ENCODE measurements at regions not wholly inside any gene's neighbourhood (a gene's known extent, or its start where the extent isn't known, plus 50 kb on each side); places are given as distances from the start of the nearest gene placed in this dataset.
"Not testable (repeated sequence)": the region's sequence is repeated elsewhere in the genome, so short reads cannot be mapped to it uniquely, and the experiment has no call there.

- DNase-seq: no peak
These were observed 220.8 kb downstream of the MTHFS start for GRCh38 chr15:79675982-79676381.

GRCh38 chr15:79676621-79677020 lies 220.2 kb downstream of the MTHFS start:
- no peak for DNase-seq

GRCh38 chr15:79677241-79677640 lies 219.6 kb downstream of the MTHFS start:
- no peak for DNase-seq

DNA sequence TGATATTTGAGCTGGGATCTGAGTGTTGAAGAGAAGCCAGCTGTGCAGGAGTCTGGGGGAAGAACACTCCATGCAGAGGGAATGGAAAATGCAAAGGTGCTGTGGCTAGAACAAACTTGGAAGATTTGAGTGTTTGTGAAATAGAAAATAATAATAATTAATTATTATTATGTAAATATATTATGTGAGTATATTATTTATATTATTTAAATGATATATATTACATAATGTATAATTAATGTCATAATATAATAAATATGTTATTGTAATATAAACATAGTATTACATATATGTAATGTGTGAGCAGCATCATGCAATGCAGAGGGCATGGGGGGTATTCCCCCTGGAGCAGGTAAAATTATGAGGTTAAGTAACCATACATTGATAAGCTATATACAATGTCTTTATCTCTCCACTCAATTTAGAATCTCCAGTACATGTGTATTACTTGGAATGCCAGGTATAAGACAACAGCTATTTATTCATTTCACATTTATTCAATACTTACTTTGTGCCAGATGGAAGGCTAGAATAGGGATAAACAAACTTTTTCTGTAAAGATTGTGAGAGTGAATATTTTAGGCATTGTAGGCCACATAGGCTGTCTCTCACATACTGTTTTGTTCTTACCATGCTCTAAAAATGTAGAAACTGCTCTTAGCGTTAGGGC lies 218.6 kb downstream of the MTHFS start:
- DNase-seq: no peak

GRCh38 chr15:79680720-79681119 lies 216.1 kb downstream of the MTHFS start:
- no peak for DNase-seq

DNA sequence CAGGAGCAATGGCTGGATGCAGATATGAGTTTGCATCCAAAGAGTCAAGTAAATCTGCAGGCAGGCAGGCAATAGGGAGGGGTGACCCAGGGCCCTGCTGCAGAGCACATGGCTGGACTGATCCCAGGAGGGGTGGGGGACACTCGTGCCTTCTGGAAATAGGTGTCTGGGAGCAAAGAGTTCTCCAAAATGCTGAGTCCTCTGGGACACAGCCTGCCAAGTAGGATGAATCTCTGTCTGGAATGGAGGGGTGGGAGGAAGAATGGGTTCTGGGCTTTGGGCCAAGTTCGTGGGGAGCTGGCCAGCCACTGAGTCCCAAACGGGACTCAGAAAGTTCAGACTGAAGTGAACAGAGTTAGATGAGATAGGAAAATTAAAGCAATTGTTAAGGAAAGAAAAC lies 214.5 kb downstream of the MTHFS start:
- no peak for DNase-seq

- DNase-seq: no peak
These were observed 213.9 kb downstream of the MTHFS start for GRCh38 chr15:79682851-79683288.

DNA sequence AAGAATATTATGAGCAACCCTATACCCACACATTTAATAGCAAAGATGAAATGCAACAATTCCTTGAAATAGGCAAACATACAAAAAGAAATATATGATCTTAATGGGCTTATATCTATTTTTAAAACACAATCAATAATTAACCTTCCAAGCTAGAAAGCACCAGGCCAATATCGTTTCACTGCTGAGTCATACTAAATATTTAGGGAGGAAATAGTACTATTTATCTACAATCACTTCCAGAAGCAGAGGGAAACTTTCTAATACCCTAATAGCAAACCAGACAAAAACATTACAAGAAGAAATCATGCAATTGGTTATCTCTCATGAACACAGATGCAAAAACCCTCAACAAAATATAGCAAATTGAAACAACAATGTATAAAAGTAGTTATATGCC lies 207.8 kb downstream of the MTHFS start:
- no peak for DNase-seq

- no peak for DNase-seq
These were observed 195.8 kb downstream of the MTHFS start for GRCh38 chr15:79700951-79701480.

- no peak for DNase-seq
These were observed 194.2 kb downstream of the MTHFS start for GRCh38 chr15:79702621-79703020.

GRCh38 chr15:79721256-79721655 lies 175.6 kb downstream of the MTHFS start:
- DNase-seq: no peak

DNA sequence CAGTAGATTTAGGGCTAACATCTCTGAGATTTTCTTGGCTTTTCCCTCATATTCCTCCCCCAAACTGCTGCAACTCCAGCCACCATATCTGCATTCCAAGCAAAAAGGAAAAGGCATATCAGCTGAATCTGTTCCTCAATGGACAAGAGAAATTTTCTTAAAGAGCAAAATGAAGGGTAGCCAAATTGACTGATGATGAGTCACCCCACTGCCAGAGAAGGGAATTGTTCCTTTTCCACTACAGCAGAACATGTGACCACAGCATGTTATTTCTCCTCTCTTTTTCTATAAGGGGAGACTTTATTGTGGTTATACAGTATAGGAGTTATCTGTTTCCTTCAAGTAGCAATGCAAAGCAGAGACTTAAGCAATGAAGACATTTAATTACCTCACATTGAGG lies 172.5 kb downstream of the MTHFS start:
- DNase-seq: no peak

DNA sequence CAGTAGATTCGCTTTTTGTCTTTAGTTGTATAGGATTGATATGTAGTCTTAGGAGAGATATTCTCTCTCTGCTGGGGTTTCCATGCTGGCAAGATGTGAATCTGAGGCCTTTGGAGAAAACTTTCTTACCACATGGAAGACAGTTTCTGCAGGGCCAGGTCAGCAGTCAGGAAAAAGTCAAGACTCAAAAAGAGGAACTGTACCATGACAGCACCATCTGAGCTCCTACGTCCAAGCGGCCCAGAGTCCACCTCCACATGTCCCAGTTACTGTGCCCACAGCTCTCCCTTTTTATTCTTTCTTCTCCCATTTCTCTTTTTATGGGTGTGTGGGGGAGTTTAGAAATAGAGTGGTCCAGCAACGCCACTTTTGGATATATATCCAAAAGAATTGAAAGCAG lies 172.0 kb downstream of the MTHFS start:
- no peak for DNase-seq

GRCh38 chr15:79728867-79729266 lies 167.9 kb downstream of the MTHFS start:
- no peak for DNase-seq

- no peak for DNase-seq
These were observed 160.3 kb downstream of the MTHFS start for GRCh38 chr15:79736435-79737000.

- DNase-seq: no peak
These were observed 158.7 kb downstream of the MTHFS start for GRCh38 chr15:79738143-79738542.

- DNase-seq: no peak
These were observed 156.3 kb downstream of the MTHFS start for GRCh38 chr15:79740561-79740960.

DNA sequence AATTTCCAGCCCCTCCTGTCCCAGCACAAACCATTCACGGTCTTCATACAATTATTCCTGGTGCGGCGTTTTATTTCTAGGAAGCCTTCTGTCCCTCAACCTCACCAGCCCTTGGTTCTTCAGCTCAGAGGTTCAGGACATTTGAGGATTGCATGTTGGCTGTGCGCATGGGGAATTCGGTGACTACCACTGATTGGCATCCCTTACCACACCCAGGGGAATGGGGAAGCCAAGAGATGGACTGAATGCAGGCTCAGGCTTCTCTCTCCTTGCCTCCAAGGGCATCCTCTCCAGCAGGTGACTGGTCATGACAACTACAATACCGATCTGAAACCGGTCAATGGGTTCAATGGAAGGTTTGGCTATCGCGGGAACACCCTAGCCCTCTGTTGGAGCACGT lies 153.8 kb downstream of the MTHFS start:
- no peak for DNase-seq

DNA sequence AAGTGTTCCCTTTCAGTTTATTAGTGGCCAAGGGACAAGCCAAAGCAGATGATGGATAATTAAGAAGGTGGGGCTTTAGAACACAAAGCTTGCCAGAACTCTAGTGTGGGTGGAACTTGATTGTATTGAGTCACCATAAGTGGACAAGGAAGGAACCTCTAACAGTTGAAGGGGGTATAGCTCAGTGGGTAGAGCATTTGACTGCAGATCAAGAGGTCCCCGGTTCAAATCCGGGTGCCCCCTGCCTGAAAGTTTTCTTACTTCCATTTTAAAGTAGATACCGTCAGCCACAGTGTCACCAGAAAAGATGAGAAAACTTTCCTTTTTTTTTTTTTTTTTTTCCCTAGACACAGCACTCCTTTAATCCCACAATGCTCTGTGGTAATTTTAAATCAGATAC lies 152.3 kb downstream of the MTHFS start:
- not testable (repeated sequence) for DNase-seq

DNA sequence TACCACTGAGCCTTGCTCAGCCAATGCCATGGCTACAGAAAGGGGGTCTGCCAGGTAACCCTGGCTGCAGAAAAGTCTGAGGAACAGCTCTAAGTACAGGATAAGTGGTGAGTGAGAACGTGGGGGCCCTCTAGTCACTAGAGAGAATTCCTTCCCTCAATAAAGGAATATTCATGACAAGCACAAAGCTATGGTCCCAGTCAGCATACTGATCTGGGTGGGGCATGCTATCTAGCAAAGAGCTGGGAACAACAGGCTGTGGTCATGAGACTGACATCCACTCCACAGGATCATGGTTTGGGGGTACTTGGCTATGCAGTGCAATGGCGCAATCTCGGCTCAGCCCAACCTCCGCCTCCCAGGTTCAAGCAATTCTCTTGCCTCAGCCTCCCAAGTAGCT lies 140.4 kb downstream of the MTHFS start:
- DNase-seq: no peak

DNA sequence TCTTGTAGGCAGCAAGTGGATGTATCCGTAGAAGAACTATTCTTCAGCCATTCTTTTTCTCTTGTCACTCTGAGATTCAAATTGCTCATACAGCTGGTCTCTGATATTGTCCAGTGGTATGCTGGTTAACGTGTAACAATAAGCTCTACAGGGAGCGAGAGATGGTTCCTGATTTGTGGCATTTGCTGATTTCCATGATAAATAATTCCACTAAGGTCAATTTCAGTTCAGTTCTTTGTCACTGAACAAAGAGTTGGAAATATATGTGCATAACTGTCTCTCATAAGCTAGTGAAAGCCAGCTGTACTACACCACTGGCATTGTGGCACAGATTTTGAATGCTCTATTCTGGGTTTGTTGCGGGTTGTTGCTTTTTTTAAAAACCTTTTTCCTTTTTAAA lies 131.7 kb downstream of the MTHFS start:
- no peak for DNase-seq

GRCh38 chr15:79769069-79769481 lies 127.7 kb downstream of the MTHFS start:
- no peak for DNase-seq

- DNase-seq: no peak
These were observed 126.7 kb downstream of the MTHFS start for GRCh38 chr15:79769933-79770759.

- no peak for DNase-seq
These were observed 123.7 kb downstream of the MTHFS start for GRCh38 chr15:79773128-79773527.
